Astrocyte of the spinal cord (primary cell): ENCODE measurements at regions not wholly inside any gene's neighbourhood (a gene's known extent, or its start where the extent isn't known, plus 50 kb on each side); places are given as distances from the start of the nearest gene placed in this dataset.
A peak's percentile ranks its signal among the peaks of the same experiment; 100 is the strongest.

Experiments
- DNase-seq: peaks from one replicate; pipeline ENCODE4 v3.0.0; 2011; ENCODE audit warnings: low read depth, low spot score
- H3K4me3 ChIP-seq: 2 replicates; pipeline ENCODE4 v1.5.1; 2011; ENCODE audit warnings: low read depth, mild to moderate bottlenecking, low read length, moderate library complexity
- CTCF ChIP-seq: IDR thresholded peaks from 2 replicates; pipeline ENCODE4 v1.5.1; 2012; ENCODE audit warnings: low read depth, mild to moderate bottlenecking, low read length, inconsistent platforms
- in situ Hi-C: cut with HindIII; loops from 2 replicates; pipeline ENCODE4 v1.10.0; 2017; ENCODE audit warnings: low sequenced_read_pairs

- DNase-seq: no peak
- H3K4me3 ChIP-seq: no peak overlapping the region
- in situ Hi-C loops: no loop called here
- no peak for TF ChIP-seq CTCF
Measured at GRCh38 chr4:72827968-72828367, 241.5 kb downstream of the COX18 start.

- no peak for DNase-seq
- TF ChIP-seq CTCF: no peak
- H3K4me3 ChIP-seq: no peak overlapping the region
- in situ Hi-C loops: no loop called here
Measured at GRCh38 chr4:72820107-72820506, 249.4 kb downstream of the COX18 start.

GRCh38 chr4:72817012-72817411 is 248.0 kb upstream of the ADAMTS3 start:
- in situ Hi-C loops: no loop called here
- DNase-seq: peak; percentile 58
- H3K4me3 ChIP-seq: no peak overlapping the region
- no peak for TF ChIP-seq CTCF

GRCh38 chr4:72814241-72814640 is 245.2 kb upstream of the ADAMTS3 start:
- no peak for TF ChIP-seq CTCF
- in situ Hi-C loops: no loop called here
- DNase-seq: no peak
- no peak overlapping the region for H3K4me3 ChIP-seq

- H3K4me3 ChIP-seq: no peak overlapping the region
- no peak for DNase-seq
- no peak for TF ChIP-seq CTCF
- in situ Hi-C loops: no loop called here
Measured at GRCh38 chr4:72809208-72809607, 240.2 kb upstream of the ADAMTS3 start.

- no peak overlapping the region for H3K4me3 ChIP-seq
- no peak for TF ChIP-seq CTCF
- in situ Hi-C loops: no loop called here
- DNase-seq: no peak
Measured at GRCh38 chr4:72805284-72805683, 236.3 kb upstream of the ADAMTS3 start.

GRCh38 chr4:72797486-72797885 is 228.5 kb upstream of the ADAMTS3 start:
- H3K4me3 ChIP-seq: no peak overlapping the region
- in situ Hi-C loops: no loop called here
- no peak for TF ChIP-seq CTCF
- no peak for DNase-seq
